HEK293T (cell line): ENCODE measurements at regions not wholly inside any gene's neighbourhood (a gene's known extent, or its start where the extent isn't known, plus 50 kb on each side); places are given as distances from the start of the nearest gene placed in this dataset.

Source experiments
- CTCF ChIA-PET: fragments of 350-600 bp; formaldehyde crosslinking; extraction: SDS; loops from one replicate; lab custom pipeline; 2021; ENCODE audit warnings: antibody characterized with exemption, inconsistent platforms; lab: Yijun Ruan, JAX
- POLR2A ChIA-PET: fragments of 350-600 bp; formaldehyde crosslinking; extraction: SDS; loops from one replicate; lab custom pipeline; 2020; ENCODE audit warnings: antibody characterized with exemption, inconsistent platforms; lab: Yijun Ruan, JAX
- DNase-seq: peaks from one replicate; pipeline ENCODE4 v3.0.0; 2012; ENCODE audit warnings: mixed read lengths; ENCODE audit errors: extremely low spot score
- ARNT ChIP-seq: fragments of 450-650 bp; IDR thresholded peaks from 2 replicates; pipeline ENCODE4 v1.6.1; 2017; ENCODE audit warnings: mild to moderate bottlenecking
- BHLHE40 ChIP-seq: fragments of 450-650 bp; IDR thresholded peaks from 2 replicates; pipeline ENCODE4 v1.6.1; 2016; ENCODE audit warnings: mild to moderate bottlenecking, moderate library complexity, borderline replicate concordance
- CTBP1 ChIP-seq: fragments of 450-650 bp; IDR thresholded peaks from 2 replicates; pipeline ENCODE4 v1.6.1; 2016; ENCODE audit warnings: borderline replicate concordance
- ELF4 ChIP-seq: fragments of 450-650 bp; IDR thresholded peaks from 2 replicates; pipeline ENCODE4 v1.6.1; 2017; ENCODE audit warnings: antibody characterized with exemption
- FOXA1 ChIP-seq: fragments of 450-650 bp; IDR thresholded peaks from 2 replicates; pipeline ENCODE4 v1.6.1; 2016; ENCODE audit warnings: mild to moderate bottlenecking
- FOXK2 ChIP-seq: fragments of 450-650 bp; IDR thresholded peaks from 2 replicates; pipeline ENCODE4 v1.6.1; 2016; ENCODE audit warnings: mild to moderate bottlenecking
- FOXM1 ChIP-seq: fragments of 450-650 bp; IDR thresholded peaks from 2 replicates; pipeline ENCODE4 v1.6.1; 2017; ENCODE audit warnings: mild to moderate bottlenecking, borderline replicate concordance
- HDGF ChIP-seq: fragments of 450-650 bp; IDR thresholded peaks from 2 replicates; pipeline ENCODE4 v1.6.1; 2017; ENCODE audit warnings: antibody characterized with exemption, borderline replicate concordance
- L3MBTL2 ChIP-seq: fragments of 450-650 bp; conservative IDR thresholded peaks from 2 replicates; pipeline ENCODE4 v1.6.1; 2016; ENCODE audit warnings: mild to moderate bottlenecking
- LEF1 ChIP-seq: fragments of 450-650 bp; IDR thresholded peaks from 2 replicates; pipeline ENCODE4 v1.6.1; 2017; ENCODE audit warnings: mild to moderate bottlenecking, borderline replicate concordance
- NFRKB ChIP-seq: fragments of 450-650 bp; IDR thresholded peaks from 2 replicates; pipeline ENCODE4 v1.6.1; 2016; ENCODE audit warnings: mild to moderate bottlenecking, moderate library complexity
- PKNOX1 ChIP-seq: fragments of 450-650 bp; IDR thresholded peaks from 2 replicates; pipeline ENCODE4 v1.6.1; 2016
- SP1 ChIP-seq: fragments of 450-650 bp; IDR thresholded peaks from 2 replicates; pipeline ENCODE4 v1.6.1; 2017
- SUZ12 ChIP-seq: fragments of 450-650 bp; IDR thresholded peaks from 2 replicates; pipeline ENCODE4 v1.6.1; 2016; ENCODE audit warnings: mild to moderate bottlenecking
- TARDBP ChIP-seq: fragments of 450-650 bp; IDR thresholded peaks from 2 replicates; pipeline ENCODE4 v1.6.1; 2016
- ZNF384 ChIP-seq: fragments of 450-650 bp; IDR thresholded peaks from 2 replicates; pipeline ENCODE4 v1.6.1; 2016

GRCh38 chr2:150561076-150561475 lies 73.6 kb upstream of the RND3 start:
- TF ChIP-seq ZNF384 = no peak
- TF ChIP-seq PKNOX1 = no peak
- TF ChIP-seq BHLHE40 = no peak
- no peak for TF ChIP-seq TARDBP
- TF ChIP-seq FOXA1 = no peak
- TF ChIP-seq HDGF = no peak
- TF ChIP-seq FOXM1 = no peak
- TF ChIP-seq SUZ12 = no peak
- TF ChIP-seq NFRKB = no peak
- TF ChIP-seq FOXK2 = no peak
- no peak for TF ChIP-seq L3MBTL2
- no peak for TF ChIP-seq ELF4
- no peak for TF ChIP-seq CTBP1
- TF ChIP-seq ARNT = no peak
- no peak for TF ChIP-seq LEF1
- no peak for TF ChIP-seq SP1
- POLR2A ChIA-PET = no interaction called here
- CTCF ChIA-PET = interaction anchor here (1.7 kb wide), 1 partner anchor 13 kb away, joined by 6 read pairs; no protein-coding TSS in a partner anchor
- no peak for DNase-seq

- ChIA-PET POLR2A (no interaction called here), CTCF (interaction anchor here (1.2 kb wide), 1 partner anchor 9 kb away, joined by 5 read pairs; no protein-coding TSS in a partner anchor)
- TF ChIP-seq FOXA1 (no peak), TARDBP (no peak), ZNF384 (no peak), FOXM1 (no peak), HDGF (no peak), ARNT (no peak), PKNOX1 (no peak), SUZ12 (no peak), NFRKB (no peak), LEF1 (no peak), FOXK2 (no peak)
- DNase-seq = no peak
These were observed 69.6 kb upstream of the RND3 start for GRCh38 chr2:150557020-150557600.

- CTCF ChIA-PET = interaction anchor here (0.5 kb wide), 1 partner anchor 47 kb away, joined by 3 read pairs; no protein-coding TSS in a partner anchor
- POLR2A ChIA-PET = no interaction called here
- TF ChIP-seq FOXM1 = no peak
- no peak for TF ChIP-seq ZNF384
- no peak for TF ChIP-seq L3MBTL2
- no peak for TF ChIP-seq FOXA1
- TF ChIP-seq ELF4 = no peak
- TF ChIP-seq NFRKB = no peak
- no peak for TF ChIP-seq TARDBP
- no peak for TF ChIP-seq SP1
- no peak for TF ChIP-seq SUZ12
- no peak for TF ChIP-seq ARNT
- TF ChIP-seq CTBP1 = no peak
- no peak for TF ChIP-seq BHLHE40
- no peak for TF ChIP-seq LEF1
- no peak for TF ChIP-seq HDGF
- no peak for TF ChIP-seq FOXK2
- no peak for TF ChIP-seq PKNOX1
- no peak for DNase-seq
These were observed 68.3 kb upstream of the RND3 start for GRCh38 chr2:150555611-150556356.

- POLR2A ChIA-PET = no interaction called here
- DNase-seq = no peak
- CTCF ChIA-PET = interaction anchor here (0.6 kb wide), 1 partner anchor 48 kb away, joined by 3 read pairs; no protein-coding TSS in a partner anchor
- TF ChIP-seq ELF4 (no peak), SP1 (no peak), FOXK2 (no peak), CTBP1 (no peak), ARNT (no peak), FOXA1 (no peak), NFRKB (no peak), TARDBP (no peak), L3MBTL2 (no peak), PKNOX1 (no peak), HDGF (no peak), ZNF384 (no peak), LEF1 (no peak), SUZ12 (no peak), FOXM1 (no peak), BHLHE40 (no peak)
These were observed 66.6 kb upstream of the RND3 start for GRCh38 chr2:150554046-150554445.

- TF ChIP-seq BHLHE40 (no peak), NFRKB (no peak), SUZ12 (no peak), FOXA1 (no peak), PKNOX1 (no peak), TARDBP (no peak), FOXM1 (no peak), ZNF384 (no peak), FOXK2 (no peak), ARNT (no peak), ELF4 (no peak)
- ChIA-PET CTCF (no interaction called here), POLR2A (no interaction called here)
- no peak for DNase-seq
These were observed 64.8 kb upstream of the RND3 start for GRCh38 chr2:150552041-150552820.
